ENCODE measurements at regions not wholly inside any gene's neighbourhood (a gene's known extent, or its start where the extent isn't known, plus 50 kb on each side); places are given as distances from the start of the nearest gene placed in this dataset.

DNA sequence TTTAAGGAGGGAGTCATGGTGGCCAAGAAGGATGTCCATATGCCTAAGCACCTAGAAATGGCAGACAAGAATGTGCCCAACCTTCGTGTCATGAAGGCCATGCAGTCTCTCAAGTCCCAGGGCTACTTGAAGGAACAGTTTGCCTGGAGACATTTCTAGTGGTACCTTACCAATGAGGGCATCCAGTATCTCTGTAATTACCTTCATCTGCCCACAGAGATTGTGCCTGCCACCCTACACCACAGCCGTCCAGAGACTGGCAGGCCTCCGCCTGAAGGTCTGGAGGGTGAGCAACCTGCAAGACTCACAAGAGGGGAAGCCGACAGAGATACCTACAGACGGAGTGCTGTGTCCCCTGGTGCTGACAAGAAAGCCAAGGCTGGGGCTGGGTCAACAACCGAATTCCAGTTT lies 115.0 kb downstream of the HFE start:
- Histone ChIP-seq H3K4me1 (ENCODE audit: insufficient read depth, low read length) (peaks cover 50% of the 10 kb centered on the region), H3K79me2 (ENCODE audit: insufficient read depth, low read length) (peaks cover 54% of the 10 kb centered on the region), H3K36me3 (ENCODE audit: insufficient read depth, low read length) (no peaks in the 10 kb centered on the region; the same call in 1 of the 2 replicates), H3K9me3 (ENCODE audit: insufficient read depth, low read length, severe bottlenecking) (no peaks in the 10 kb centered on the region), H3K27ac (ENCODE audit: low read length) (peak overlapping the region; percentile 80), H3K9ac (ENCODE audit: low read depth, low read length) (0 out of 2 replicates have a peak overlapping the region, but pooled peaks have one; percentile 20), H3K4me2 (ENCODE audit: insufficient read depth, low read length) (no peak overlapping the region), H3K4me3 (ENCODE audit: low read depth in 1 of 2, low read length in 2 of 2) (no peak overlapping the region), H2AFZ (ENCODE audit: low read depth, low read length) (no peak overlapping the region), H4K20me1 (ENCODE audit: insufficient read depth, low read length) (peaks cover 2% of the 10 kb centered on the region; the same call in 1 of the 2 replicates), H3K27me3 (ENCODE audit: insufficient read depth, low read length, poor library complexity) (no peaks in the 10 kb centered on the region)
- DNase-seq (no peak), ATAC-seq (ENCODE audit: insufficient read depth, low read depth) (no peak)
- TF ChIP-seq EZH2 (IDR thresholded peaks at IDR 0.05; ENCODE audit: borderline replicate concordance, low read depth, low read length, severe bottlenecking), result no peak
- TF ChIP-seq, protein P1, sequence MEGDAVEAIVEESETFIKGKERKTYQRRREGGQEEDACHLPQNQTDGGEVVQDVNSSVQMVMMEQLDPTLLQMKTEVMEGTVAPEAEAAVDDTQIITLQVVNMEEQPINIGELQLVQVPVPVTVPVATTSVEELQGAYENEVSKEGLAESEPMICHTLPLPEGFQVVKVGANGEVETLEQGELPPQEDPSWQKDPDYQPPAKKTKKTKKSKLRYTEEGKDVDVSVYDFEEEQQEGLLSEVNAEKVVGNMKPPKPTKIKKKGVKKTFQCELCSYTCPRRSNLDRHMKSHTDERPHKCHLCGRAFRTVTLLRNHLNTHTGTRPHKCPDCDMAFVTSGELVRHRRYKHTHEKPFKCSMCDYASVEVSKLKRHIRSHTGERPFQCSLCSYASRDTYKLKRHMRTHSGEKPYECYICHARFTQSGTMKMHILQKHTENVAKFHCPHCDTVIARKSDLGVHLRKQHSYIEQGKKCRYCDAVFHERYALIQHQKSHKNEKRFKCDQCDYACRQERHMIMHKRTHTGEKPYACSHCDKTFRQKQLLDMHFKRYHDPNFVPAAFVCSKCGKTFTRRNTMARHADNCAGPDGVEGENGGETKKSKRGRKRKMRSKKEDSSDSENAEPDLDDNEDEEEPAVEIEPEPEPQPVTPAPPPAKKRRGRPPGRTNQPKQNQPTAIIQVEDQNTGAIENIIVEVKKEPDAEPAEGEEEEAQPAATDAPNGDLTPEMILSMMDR (IDR thresholded peaks at IDR 0.05; ENCODE audit: borderline replicate concordance, extremely low read depth, low read length, poor library complexity, severe bottlenecking), result no peak

DNA sequence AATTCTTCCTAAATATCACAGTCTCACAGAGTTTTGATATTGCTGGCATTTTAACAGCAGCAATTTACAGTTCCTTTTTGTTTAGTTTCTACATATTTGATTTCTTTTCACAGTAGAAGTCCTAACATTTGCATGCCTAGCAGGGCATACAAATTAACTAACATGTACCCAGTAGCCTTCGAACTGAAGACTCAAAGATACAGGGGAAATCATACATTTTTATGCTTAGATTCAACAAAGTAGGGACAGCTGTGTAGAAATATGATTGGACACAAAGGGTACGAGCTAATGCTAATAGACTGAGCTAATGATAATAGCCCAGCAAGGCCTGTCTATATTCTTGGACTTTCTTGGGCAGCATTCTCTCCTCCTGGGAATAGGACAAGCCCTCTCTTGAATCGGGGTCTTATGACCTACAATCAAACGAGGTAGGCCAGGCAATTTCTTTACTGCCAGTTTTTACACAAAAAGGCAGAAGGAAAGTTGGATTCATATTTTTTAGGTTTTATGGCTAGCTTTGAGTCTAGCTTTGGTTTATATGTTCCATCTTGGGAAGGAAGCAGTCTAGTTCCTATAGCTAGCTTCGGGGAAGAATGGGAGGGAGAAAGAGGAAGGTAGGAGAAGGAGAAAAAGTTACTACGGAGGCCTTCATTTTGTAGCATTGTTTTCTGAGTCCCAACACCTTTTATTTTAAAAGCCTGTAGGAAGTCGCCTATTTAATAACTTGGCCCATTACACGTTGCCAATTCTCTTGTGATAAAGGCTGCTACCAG lies 115.8 kb downstream of the HFE start:
- H3K9ac ChIP-seq (ENCODE audit: low read depth, low read length), result peak overlapping the region; percentile 84
- H3K4me2 ChIP-seq (ENCODE audit: insufficient read depth, low read length), result peak overlapping the region; percentile 63
- H3K4me1 ChIP-seq (ENCODE audit: insufficient read depth, low read length), result peaks cover 57% of the 10 kb centered on the region
- no peaks in the 10 kb centered on the region; the same call in 1 of the 2 replicates for H3K36me3 ChIP-seq (ENCODE audit: insufficient read depth, low read length)
- no peak overlapping the region for H3K4me3 ChIP-seq (ENCODE audit: low read depth in 1 of 2, low read length in 2 of 2)
- peaks cover 49% of the 10 kb centered on the region for H3K79me2 ChIP-seq (ENCODE audit: insufficient read depth, low read length)
- no peaks in the 10 kb centered on the region for H3K9me3 ChIP-seq (ENCODE audit: insufficient read depth, low read length, severe bottlenecking)
- ATAC-seq (ENCODE audit: insufficient read depth, low read depth) (no peak), DNase-seq (no peak)
- H3K27me3 ChIP-seq (ENCODE audit: insufficient read depth, low read length, poor library complexity), result no peaks in the 10 kb centered on the region
- TF ChIP-seq, protein P1 (IDR thresholded peaks at IDR 0.05; ENCODE audit: borderline replicate concordance, extremely low read depth, low read length, poor library complexity, severe bottlenecking), result no peak
- no peak for TF ChIP-seq EZH2 (IDR thresholded peaks at IDR 0.05; ENCODE audit: borderline replicate concordance, low read depth, low read length, severe bottlenecking)
- H4K20me1 ChIP-seq (ENCODE audit: insufficient read depth, low read length), result peaks cover 2% of the 10 kb centered on the region; the same call in 1 of the 2 replicates
- H2AFZ ChIP-seq (ENCODE audit: low read depth, low read length), result no peak overlapping the region
- peak overlapping the region; percentile 100 for H3K27ac ChIP-seq (ENCODE audit: low read length)

DNA sequence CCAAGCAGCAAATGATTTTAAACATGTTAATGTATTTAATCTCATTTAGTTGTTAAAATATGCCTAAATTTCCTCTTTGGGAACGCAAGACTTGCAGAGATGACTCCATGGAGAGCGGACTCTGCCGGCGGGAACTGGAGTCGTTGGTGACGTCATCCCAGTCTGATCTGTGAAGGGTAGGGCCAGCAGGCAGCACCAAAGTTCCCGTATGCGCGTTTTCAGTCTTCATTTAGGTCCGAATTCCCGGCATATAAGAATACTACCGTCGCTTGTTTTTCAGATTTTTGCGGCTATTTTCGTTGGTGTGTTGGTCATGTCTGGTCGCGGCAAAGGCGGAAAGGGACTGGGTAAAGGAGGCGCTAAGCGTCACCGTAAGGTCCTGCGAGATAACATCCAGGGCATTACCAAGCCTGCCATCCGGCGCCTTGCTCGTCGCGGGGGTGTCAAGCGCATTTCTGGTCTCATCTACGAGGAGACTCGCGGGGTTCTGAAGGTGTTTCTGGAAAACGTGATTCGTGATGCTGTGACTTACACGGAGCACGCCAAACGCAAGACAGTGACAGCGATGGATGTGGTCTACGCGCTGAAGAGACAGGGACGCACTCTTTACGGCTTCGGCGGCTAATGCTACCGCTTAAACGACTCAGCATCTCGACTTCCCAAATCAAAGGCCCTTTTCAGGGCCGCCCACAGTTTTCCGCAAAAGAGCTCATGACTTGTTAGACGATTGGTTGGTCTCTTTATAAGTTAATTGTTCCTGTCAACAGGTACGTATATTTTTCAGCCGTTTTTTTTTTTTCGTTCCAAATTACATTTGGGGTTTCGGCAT lies 117.3 kb downstream of the HFE start:
- Histone ChIP-seq H3K79me2 (ENCODE audit: insufficient read depth, low read length) (peaks cover 38% of the 10 kb centered on the region), H3K4me1 (ENCODE audit: insufficient read depth, low read length) (peaks cover 63% of the 10 kb centered on the region), H3K36me3 (ENCODE audit: insufficient read depth, low read length) (no peaks in the 10 kb centered on the region; the same call in 1 of the 2 replicates), H3K4me3 (ENCODE audit: low read depth in 1 of 2, low read length in 2 of 2) (peak overlapping the region; percentile 46 to 68; a peak in 3 of 4 replicates), H3K9me3 (ENCODE audit: insufficient read depth, low read length, severe bottlenecking) (no peaks in the 10 kb centered on the region), H3K27ac (ENCODE audit: low read length) (peak overlapping the region; percentile 100), H3K27me3 (ENCODE audit: insufficient read depth, low read length, poor library complexity) (no peaks in the 10 kb centered on the region), H2AFZ (ENCODE audit: low read depth, low read length) (no peak overlapping the region), H3K9ac (ENCODE audit: low read depth, low read length) (peak overlapping the region; percentile 84), H4K20me1 (ENCODE audit: insufficient read depth, low read length) (peaks cover 2% of the 10 kb centered on the region; the same call in 1 of the 2 replicates), H3K4me2 (ENCODE audit: insufficient read depth, low read length) (peak overlapping the region; percentile 66)
- peak; percentile 96 for DNase-seq
- ATAC-seq (ENCODE audit: insufficient read depth, low read depth), result peak; percentile 59
- TF ChIP-seq EZH2 (IDR thresholded peaks at IDR 0.05; ENCODE audit: borderline replicate concordance, low read depth, low read length, severe bottlenecking), result no peak
- TF ChIP-seq, protein P1 (IDR thresholded peaks at IDR 0.05; ENCODE audit: borderline replicate concordance, extremely low read depth, low read length, poor library complexity, severe bottlenecking), result peak; percentile 52
